GM19035 (cell line): ENCODE measurements at regions not wholly inside any gene's neighbourhood (a gene's known extent, or its start where the extent isn't known, plus 50 kb on each side); places are given as distances from the start of the nearest gene placed in this dataset.
A peak's percentile ranks its signal among the peaks of the same experiment; 100 is the strongest.

Experiments
- ATAC-seq: cut with Tn5 transposase; IDR thresholded peaks from one replicate; pipeline ENCODE4 v1.9.1; 2021; ENCODE audit not compliant: unreplicated experiment

DNA sequence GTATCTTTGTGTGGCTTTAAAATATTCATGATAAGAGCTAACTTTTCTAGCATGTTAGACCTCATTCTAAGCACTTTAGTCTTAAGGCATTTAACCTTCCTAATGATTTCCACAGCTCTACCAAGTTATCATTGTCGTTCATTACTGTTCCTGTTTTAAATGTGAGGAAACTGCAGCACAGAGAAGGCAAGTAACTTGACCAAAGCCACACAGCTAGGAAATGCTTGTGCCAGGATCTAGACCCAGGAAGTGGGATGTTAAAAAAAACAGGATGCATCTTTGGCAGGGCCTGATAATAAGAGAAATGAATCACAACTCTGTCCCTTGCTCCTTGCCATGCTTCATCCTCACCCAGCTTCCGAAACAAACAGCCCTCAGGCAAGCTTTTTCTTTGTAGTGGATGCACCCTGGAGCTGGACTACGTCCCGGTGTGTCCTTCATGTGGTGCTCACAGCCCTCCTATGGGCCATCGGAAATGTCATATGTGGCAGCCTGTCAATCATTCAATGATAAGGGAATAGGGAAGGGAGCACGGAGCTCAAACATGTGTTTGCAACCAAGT lies 196.9 kb upstream of the RREB1 start:
- ATAC-seq, result no peak

DNA sequence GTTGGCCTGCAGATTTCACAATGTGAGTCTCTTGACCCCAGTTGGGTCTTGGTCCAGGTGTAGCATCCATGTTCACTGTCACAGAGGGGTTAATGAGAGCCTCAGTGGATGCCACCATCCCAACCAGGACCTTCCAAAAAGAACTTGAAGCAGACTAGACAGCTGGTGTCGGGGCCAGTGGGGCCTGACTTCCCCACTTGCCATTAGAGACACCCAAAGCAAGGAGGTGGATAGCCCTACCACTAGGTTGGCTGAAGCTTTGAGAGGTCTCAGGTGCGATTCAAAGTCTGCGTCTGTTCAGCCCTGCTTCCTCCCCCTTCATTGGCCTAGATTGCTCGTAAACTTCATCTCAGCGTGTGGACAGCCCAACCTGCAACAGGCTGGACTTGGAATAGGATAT lies 196.4 kb upstream of the RREB1 start:
- ATAC-seq, result no peak

DNA sequence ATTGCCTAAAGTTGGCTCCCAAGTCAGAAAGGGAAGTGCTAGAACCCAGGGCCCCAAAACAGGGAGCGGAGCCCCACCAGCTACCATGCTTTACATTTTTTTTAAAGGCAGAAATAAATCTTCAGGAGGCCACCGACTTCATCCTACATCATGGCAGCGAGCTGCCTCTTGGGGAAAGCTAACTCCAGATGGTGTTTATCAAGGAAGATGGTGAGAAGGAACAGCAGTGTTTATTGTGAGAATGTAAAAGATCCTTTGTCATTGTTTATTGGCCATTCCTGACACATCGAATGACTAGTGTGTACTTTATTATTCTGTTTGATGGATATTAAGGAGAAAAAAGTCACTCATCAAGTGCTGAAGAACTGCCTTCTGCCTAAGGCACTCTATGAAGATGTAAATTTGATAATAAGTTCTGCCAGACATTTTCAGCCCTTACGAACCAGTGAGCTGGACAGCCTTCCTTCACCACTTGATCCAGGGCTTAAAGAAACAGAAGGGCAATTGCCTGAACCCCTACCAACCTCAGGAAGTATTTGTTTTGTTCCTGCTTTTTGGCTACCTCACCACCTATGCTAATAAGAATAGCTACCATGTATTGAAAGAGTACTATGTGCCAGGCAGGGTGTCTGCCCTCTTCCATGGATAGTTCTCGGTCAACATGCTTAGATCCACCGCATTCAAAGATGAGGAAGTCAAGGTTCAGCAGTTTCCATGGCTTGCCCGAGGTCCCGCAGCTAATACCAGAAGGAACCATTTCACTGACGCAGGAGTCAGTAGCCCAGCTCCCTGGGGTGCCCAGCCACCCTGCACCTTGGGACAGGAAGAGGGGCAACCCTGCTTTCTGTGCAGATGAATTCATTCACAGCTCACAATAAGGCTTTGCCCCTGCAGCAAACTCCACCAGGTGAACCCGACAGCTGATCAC lies 194.7 kb upstream of the RREB1 start:
- no peak for ATAC-seq

DNA sequence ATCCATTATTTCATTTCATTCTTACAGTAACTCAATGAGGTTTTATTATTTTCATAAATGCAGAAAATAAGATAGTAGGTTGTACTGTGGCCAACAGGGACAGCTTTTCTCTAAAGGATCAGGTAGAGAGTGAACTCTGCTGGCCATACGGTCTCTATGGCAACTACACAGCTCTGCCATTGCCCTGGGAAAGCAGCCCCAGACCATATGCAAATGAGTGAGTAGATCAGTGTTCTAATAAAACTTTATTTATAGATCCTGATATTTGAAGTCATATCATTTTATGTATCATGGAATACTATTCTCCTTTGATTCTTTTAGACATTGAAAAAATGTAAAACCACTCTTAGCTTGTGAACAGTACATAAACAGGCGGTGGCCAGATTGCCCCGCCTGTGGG lies 192.5 kb upstream of the RREB1 start:
- ATAC-seq, result no peak

DNA sequence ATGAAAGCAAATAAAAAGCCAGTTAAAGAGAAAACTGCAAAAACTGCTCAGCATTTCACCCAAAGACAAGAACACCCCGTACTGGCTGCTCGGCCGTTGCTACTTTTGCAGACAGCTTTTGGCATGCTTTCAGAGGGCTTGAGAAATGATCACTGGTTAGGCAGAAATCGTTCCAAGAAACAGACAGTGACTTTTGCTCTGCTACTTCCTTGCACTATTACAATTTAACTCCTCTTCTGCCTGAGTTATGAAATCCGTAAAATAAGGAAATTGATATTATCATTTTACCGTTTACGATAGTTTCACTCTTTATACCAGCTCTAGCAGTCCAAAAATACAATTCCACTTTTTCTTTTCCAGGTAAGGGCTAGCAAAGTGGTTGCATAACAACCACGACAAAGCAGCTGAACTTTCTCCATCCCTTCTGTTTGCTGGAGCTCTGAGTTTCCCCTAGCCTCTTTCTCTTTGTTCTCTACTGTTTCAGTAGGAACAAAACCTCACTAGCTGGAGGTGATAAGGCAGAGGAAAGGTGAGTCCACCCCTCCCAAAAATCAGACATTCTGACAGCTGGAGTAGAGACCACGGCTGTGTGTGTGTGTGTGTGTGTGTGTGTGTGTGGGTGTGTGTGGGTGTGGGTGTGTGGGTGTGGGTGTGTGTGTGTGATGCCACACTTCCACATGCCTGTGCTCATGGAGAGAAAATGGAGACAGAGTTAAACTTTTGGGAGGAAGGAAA lies 191.8 kb upstream of the RREB1 start:
- ATAC-seq, result no peak

DNA sequence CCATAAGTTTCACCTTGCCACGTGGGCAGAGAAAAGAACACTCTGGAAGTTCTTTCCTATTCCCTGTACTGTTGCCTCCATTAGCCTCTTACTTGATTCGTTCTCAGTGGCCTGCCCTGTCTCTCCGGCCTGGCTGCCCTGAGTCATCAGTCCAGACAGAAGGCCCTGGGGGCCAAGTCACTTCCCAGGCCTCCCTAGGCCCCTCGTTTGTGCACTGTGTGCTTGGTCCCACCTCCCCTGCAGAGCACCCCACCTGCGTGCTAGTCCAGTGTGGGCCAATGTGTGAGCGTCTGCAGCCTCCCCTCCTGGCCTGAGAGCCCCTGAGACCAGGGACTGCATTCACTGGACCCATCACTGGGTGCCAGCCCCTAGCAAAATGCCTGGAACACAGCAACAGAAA lies 191.2 kb upstream of the RREB1 start:
- no peak for ATAC-seq

DNA sequence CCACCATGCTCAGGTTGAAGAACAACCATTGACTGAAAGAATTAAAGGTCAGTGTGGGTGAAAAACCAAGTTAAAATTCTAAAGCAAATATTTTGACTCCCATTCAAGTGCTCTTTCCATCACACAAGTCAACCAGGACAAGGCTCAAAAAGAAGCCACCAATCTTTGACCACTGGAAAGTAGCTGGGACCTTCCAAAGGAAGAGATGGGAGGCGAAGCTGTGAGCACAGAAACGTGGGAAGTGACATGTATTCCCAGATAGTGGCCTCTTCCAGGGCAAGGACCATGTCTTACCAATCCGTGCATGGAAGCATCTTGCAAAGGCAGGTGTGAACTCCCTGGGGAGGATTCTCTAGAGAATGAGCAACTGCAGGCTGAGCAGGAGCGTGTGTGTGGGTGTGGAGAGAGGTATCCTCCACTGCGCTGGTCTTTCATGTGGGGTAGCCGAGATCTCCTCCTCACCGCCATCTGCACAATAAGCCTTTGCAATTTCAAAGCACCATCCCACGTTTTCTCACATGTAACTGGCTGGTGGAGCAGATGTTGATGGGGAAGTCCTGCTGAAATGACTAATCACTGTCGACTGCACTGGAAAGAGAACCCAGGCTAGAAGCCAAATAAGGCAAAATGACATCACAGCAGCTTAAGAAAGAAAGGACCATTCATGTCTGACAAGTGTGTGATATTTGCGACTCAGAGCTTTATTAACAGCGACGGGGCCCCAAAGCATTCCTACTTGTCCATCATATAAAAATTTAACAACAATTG lies 189.4 kb upstream of the RREB1 start:
- peak; percentile 91 for ATAC-seq

DNA sequence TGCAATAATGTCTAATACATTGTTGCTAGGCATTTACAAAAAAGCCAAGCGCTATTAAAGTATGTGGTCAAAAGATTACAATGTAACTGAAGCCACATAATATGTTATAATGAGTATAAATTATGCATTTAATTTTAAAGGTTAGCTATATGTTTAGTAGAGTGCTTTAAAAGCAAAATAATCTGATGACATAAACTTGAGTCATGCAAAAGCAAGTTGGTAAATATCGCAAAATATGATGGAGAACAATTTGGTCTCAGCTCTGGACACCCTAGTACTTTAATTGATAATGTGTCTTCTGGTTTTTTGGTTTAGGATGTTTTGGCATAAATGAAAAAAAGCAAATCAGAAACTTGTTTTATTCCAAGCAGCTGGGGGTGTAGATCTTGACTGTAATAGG lies 188.6 kb upstream of the RREB1 start:
- ATAC-seq, result no peak

DNA sequence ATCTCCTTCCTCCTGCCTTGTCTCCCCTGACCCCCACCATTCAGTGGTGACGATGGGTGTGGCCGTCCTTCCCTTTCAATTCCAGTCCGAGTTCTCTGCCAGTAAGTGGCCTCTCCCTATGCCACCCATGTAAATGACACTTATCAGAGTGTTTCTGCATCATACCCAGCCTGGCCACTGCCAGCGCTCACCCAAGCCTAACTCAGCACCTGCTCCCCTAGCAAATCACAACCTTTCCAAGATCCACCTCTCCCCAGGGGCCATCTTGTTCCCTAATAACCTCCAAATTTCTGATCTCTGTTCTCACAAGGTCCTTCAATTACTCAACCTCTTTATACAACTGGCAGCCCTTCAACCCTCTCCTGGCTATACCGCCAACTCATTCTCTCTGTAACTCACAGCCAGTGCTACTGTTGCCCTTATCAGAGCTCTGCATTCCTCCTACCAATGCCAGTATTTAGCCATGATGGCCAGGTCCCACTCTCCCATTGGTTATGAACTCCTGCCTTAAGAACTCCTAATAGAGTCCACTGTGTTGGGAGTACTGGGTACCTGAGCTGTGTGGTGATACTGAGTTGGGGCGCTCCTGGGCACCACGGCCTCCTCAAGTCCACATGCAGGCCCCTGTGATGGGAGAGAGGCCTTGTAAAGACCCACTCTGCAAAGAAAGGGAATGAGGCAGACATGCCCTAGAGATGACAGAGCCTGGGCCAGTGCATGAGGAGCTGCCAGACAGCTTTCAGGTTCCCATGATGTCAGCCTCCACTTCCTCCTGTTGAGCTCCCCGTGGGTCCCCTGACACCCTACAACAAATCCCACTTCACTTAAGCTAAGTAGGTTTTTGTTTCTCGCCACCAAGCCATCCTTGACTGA lies 187.4 kb upstream of the RREB1 start:
- no peak for ATAC-seq

DNA sequence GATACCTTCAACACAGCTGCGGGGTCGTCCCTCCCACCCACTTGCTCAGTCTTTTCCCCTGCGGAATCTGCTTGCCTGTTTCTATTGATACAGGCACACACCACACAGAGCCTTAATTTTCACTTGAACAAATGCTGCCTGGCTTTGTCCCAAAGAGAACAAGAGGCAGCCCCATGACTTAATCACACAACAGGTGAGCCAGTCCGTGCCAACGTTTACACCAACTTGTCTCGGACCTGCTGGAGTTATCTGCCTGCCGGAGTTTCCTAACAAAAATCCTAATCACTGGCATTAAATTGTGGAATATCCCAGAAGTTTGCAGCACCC lies 186.8 kb upstream of the RREB1 start:
- ATAC-seq, result no peak

DNA sequence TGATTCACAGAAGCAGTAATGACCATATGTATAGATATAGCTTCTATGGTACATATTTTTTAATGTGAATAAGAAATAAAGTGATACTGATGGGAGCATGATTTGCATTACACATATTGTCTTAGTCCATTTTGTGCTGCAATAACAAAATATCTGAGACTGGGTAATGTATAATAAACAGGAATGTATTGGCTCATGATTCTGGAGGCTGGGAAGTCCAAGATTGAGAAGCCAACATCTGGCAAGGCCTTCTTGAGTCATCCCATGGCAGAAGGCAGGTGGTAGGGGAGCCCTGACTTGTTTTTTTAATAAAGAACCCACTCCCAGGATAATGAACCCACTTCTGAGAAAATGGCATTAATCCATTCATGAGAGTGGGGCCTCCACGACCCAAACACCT lies 185.6 kb upstream of the RREB1 start:
- ATAC-seq, result no peak

DNA sequence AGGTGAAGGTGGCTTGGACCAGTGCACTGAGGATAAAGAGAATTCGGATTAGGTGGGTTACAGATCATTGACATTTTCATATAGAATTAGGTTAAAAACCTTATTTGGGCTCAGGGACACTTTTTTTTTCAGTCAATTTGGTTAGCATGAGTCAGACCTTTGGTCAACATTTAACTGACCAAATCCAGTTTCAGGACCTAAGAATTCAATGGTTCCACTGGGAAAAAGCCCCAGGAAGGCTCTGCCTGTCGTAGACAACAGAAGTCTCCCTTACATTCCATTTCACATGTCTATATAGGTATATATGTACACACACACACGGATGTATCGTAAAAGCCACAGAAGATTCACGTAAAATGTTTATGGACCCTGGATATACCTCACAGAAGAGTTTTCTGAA lies 184.2 kb upstream of the RREB1 start:
- ATAC-seq, result no peak

DNA sequence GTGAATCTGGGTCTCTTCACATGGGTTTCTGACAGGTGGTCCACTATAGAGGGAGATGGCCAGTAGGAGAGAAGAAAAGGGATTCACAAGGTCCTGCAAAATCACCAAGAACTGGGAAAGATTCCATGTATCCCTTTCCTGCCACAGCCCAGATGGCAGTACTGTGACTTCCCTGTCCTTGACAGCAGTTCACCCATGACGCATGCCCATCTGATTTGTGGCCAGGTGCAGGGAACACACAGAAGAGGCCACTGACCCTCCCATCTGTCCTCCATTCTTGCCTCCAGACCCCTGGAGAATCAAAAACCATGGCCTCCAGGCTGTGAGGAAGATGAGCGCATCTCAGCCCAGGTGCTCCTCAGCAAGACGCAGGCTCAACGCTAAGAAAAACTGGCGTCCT lies 183.1 kb upstream of the RREB1 start:
- ATAC-seq, result no peak

DNA sequence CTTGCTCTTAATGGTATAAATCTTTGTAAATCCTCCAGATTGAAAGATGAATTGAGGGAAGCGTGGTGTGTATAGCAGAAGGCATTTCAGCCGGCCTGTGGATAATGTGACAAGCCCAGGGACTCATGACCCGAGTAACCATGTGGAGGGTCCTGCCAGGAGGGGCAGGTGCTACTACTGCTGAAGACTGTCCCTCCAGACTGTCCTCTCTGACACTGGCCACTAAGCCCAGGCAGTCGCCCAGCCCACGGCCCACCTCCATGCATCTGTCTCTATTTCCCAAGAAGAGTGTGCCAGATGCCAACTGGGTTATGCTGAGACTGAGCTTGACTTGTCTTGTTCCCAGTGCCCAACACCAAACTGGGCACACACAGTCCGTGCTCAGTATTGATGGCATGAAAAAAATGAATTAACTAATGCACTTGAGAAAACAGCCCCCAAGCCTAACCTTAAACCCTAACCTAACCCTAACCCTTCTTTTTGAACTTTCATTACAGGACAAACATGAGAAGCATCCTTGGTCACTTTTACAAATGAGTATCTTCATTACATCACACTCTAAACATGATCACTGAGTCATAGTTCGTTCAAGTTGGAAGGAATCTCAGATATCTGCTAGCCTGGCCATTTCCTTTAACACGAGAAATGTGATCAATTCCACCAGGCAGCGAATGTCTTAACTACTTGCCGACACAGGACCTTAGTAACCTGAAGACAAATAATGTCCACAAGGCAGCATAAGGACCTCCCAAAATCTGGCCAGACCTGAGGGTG lies 182.2 kb upstream of the RREB1 start:
- no peak for ATAC-seq

DNA sequence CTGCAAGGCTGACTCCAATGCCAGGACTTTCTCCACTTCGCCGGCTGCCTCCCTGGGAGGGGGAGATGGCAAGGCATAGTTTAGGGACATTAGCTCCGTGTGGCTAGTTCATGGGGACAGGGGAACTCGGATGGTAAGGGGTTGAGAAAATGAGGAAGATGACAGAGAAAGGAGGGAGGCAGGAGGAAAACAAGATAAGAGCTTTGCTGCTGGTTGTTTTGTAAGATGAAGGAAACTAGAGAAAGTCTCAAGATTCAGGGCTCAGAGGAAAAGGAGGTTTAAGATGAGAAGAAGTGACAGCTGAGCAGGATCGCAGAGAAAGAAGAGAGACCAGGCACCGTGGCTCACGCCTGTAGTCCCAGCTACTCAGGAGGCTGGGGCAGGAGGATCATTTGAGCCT lies 180.9 kb upstream of the RREB1 start:
- ATAC-seq, result no peak

DNA sequence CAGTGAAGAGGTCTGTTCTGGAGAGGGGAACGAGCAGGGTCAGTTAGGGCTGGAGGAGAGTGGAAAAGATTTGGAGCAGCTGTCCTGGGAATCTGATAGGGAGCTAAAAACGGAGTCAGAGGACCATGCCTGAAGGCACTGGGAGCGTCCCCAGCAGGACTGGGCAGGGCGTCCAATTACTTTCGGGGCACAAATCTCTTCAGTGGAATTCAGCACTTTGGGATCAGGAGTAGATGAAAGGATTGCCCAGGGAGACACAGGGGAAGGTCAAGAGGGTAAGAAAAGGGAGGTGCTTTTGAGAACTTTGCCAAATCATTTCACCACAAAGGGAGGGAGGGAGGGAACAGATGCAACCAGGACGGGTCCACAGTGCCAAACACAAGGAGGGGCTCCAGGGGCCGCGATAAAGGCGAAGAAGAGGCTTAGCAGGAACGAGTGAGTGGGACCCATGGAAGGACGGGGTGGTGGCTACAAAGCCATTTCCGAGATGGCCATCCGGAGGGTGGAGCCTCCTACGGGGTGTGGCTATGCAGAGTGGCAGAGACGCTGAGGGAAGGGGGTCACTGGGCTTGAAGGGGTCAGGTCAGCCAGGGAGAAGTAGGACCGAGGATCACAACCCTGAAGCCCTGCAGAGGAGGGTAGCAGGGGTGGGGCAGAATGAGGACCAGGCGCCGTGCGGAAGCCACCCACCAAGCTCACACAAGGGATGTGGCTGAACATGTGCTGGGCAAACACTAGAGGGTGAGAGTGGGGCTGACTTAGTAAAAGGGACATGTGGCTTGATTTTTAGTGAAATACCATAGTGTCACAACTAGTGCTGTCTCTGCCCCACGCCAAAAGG lies 180.0 kb upstream of the RREB1 start:
- ATAC-seq, result no peak

DNA sequence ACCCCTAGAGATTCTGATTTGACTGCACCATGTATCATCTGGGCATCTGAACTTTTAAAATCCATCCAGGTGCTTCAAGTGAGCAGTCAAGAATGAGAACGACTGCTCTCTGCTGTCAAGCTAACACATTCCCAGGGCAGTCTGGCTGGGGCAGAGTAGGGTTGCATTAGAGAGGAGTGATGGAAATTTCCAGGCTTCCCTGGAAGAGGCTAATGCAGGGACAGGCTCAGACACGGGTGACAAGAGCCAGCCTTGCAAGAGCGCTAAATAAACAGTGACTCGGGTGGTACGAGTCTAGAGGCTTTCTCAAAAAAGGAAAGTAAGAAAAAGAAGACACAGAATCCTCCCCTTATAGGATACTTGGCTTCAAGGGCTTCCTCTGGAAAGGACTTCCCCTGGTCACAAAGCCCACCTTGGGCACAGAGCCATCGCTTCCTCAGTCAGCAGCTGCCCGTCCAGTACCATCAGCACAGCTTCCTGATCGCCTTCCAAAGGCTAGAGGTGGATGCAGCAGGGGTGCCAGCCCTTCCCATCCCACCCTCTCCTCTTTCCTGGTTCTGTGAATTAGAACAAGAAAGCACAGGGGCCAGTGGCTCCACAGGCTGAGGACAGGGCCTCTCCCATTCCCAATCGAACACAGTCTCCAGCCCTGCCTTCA lies 177.4 kb upstream of the RREB1 start:
- ATAC-seq, result no peak
